C4-2B (cell line): ENCODE measurements at regions not wholly inside any gene's neighbourhood (a gene's known extent, or its start where the extent isn't known, plus 50 kb on each side); places are given as distances from the start of the nearest gene placed in this dataset.

Experiments
- H3K27ac ChIP-seq: fragments of 450-650 bp; 2 replicates; pipeline ENCODE4 v1.5.1; 2017
- ZFX ChIP-seq: fragments of 450-650 bp; IDR thresholded peaks from 2 replicates; pipeline ENCODE4 v1.6.1; 2017
- TF ChIP-seq, protein P1 (sequence below): fragments of 450-650 bp; conservative IDR thresholded peaks from 2 replicates; pipeline ENCODE4 v1.5.1; 2017; ENCODE audit warnings: mild to moderate bottlenecking

DNA sequence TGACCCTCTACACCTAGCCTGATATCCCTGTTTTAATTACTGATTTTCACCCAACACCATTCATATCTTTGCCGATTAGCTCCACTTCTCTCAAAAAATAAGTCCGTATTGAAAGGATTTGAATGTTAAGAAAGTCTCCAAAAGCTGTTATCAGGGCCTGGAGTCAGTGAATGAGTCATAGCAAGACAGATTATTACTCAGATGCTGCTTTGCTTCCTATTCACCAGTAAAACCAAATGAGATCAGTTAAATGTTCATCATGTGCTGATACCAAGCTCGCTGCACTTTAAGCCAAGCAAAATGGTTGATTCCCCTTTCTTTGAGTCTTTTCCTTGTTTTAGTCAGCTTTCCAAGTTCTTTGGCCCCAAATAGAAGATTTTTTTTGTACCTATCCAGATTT lies 228.4 kb downstream of the FAT3 start:
- no peak for TF ChIP-seq ZFX
- TF ChIP-seq, protein P1, sequence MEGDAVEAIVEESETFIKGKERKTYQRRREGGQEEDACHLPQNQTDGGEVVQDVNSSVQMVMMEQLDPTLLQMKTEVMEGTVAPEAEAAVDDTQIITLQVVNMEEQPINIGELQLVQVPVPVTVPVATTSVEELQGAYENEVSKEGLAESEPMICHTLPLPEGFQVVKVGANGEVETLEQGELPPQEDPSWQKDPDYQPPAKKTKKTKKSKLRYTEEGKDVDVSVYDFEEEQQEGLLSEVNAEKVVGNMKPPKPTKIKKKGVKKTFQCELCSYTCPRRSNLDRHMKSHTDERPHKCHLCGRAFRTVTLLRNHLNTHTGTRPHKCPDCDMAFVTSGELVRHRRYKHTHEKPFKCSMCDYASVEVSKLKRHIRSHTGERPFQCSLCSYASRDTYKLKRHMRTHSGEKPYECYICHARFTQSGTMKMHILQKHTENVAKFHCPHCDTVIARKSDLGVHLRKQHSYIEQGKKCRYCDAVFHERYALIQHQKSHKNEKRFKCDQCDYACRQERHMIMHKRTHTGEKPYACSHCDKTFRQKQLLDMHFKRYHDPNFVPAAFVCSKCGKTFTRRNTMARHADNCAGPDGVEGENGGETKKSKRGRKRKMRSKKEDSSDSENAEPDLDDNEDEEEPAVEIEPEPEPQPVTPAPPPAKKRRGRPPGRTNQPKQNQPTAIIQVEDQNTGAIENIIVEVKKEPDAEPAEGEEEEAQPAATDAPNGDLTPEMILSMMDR = no peak
- H3K27ac ChIP-seq = no peak overlapping the region

DNA sequence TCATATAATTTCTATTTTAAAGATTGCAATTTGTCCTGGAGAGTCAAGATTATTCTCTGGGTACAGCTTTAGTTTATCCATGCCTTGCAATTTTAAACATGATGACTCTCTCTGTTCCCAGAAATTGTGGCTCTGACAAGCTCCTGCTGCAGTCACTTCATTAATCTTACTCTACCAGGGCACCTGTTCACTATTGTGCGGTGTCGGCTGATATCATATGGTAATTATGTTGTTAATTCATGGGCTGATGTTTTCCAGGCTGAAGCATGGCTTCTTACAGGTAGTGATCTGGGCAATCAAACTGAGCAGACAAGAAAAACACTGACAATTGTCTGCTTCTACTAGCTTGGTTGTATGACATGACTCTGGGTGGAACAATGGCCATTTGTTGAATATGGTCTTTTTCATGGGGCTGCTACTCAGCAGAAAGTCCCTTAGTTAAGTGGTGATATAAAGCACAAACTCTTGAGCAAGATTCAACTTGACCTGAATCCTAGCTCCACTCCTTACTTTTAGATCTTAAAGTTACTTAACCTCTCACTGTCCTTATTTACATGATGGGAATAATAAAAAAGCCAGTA lies 230.7 kb downstream of the FAT3 start:
- H3K27ac ChIP-seq = no peak overlapping the region
- TF ChIP-seq, protein P1 = no peak
- TF ChIP-seq ZFX = no peak

DNA sequence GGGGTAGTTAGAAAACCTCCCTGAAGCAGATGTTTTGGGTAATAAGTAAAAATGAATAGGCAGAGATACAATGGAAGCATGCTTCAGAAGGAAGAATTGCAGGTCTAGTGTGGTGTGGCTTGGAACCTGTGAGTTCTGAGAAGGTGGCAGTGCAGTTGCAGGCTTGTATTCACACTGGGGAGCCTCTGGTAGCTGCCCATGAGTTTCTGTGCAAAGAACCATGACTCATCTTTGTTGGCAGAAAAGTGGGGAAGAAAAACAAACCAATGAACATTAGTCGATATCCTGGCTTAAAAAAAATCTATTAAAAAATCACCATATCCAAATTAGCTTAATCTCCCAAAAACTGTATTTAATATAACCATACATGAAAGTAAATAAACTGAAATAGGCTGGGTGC lies 232.6 kb downstream of the FAT3 start:
- TF ChIP-seq, protein P1 = no peak
- no peak for TF ChIP-seq ZFX
- H3K27ac ChIP-seq = no peak overlapping the region

DNA sequence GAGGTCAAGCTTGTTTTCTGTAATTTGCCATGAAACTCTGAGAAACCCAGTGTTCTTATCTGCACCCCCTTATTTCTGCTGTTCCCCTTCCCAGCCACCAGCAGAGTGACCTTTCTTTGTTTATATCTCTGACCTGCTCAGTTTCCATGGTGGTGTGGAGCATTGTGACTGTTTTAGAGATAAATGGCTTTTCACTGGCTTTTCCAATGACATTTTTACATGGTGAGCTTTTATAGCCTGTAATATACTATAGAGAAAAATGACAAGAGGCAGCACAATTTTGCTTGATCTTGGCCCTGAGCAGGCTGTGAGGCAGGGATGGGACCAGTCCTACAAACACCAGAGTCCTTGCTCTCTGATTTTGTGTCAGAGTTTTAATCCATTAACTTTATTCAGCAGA lies 233.9 kb downstream of the FAT3 start:
- H3K27ac ChIP-seq = no peak overlapping the region
- TF ChIP-seq, protein P1 = no peak
- no peak for TF ChIP-seq ZFX

DNA sequence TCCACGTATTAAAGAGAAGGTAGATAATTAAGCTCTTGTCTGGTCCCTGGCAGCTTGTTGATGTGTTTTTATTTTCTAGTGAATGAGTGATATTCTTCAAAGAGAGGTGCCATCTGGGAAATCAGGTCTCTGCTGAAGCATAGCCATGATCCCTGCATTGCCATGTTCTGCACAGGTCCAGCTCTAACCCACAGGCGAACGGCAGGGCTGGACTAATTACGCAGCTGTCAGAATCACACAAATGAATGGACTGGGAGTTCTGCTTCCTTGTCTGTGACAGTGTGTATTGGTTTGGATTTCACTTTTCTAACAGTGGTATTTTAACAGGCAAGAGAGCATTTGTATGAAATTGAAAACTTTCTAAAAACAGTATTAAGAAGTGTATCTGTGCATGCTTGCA lies 235.6 kb downstream of the FAT3 start:
- TF ChIP-seq ZFX = no peak
- TF ChIP-seq, protein P1 = no peak
- no peak overlapping the region for H3K27ac ChIP-seq

DNA sequence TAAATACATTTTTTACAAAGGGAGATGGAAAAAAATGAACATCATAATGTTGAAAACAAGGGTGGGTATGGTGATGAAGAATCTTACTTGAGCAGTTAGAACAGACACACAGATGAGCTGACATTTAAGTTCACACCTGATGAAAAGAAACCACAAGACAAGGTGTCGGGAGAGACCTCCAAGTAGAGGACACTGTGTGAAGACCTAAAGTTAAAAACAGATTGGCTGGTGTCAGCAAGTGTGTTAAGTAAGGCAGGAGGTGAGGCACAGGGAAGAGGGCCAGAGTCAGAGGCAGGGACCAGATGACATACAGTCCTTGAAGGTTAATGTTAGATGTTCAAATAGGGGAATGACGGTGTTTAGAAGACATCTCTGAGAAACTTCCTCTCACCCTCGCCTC lies 236.8 kb downstream of the FAT3 start:
- no peak for TF ChIP-seq ZFX
- TF ChIP-seq, protein P1 = no peak
- H3K27ac ChIP-seq = no peak overlapping the region

DNA sequence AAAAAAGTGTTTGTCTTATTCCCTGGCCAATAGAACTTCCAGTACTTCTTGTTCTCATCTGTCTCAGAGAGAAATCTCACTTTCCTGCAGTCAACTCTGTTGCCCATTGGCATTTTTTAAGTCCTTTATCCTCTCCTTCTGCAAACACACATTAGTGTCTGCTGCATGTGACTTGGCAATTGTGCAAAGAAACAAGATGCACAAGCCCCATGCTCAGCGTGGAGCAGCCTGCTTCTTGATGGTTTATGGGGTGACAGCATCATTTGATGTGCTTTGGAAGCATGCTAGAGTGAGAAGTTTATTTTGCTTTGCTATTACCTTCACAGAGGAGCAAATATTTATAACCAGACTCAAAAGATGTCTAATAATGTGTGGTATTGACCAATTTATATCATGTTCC lies 238.2 kb downstream of the FAT3 start:
- TF ChIP-seq, protein P1 = no peak
- no peak for TF ChIP-seq ZFX
- no peak overlapping the region for H3K27ac ChIP-seq
